K562 (cell line): ENCODE measurements at regions not wholly inside any gene's neighbourhood (a gene's known extent, or its start where the extent isn't known, plus 50 kb on each side); places are given as distances from the start of the nearest gene placed in this dataset.

Source experiments
- ATAC-seq: fragments of 200-7000 bp; cut with Tn5 transposase; 3 replicates; pipeline ENCODE4 v1.9.1; 2020; ENCODE audit warnings: moderate library complexity
- BruUV-seq: library from RNA; stranded (reverse); fragments of 400-500 nt; replicated peaks from 2 replicates; lab custom pipeline; 2021; lab: Mats Ljungman, UMichigan
- CTCF ChIA-PET: fragments of 300-600 bp; formaldehyde crosslinking; extraction: SDS; loops from one replicate; lab custom pipeline; 2021; ENCODE audit warnings: low intra/inter-chr PET ratio; lab: Yijun Ruan, JAX
- POLR2A ChIA-PET: fragments of 300-600, 350-650 bp; sonication (Branson Sonifier 250); formaldehyde crosslinking; extraction: SDS; loops from one replicate; lab custom pipeline; 2021; ENCODE audit warnings: antibody characterized with exemption, inconsistent platforms; lab: Yijun Ruan, JAX
- DNase-seq, 4 experiments: peaks; one replicate each; pipeline versions ENCODE4 v3.0.0 to v3.0.0-alpha.2; 2011 to 2018; ENCODE audit warnings: low spot score in 3 of 4, mixed read lengths in 3 of 4; ENCODE audit errors: extremely low read depth in 1 of 4
- FAIRE-seq: peaks from 2 replicates; lab custom pipeline; 2011; peaks lifted over from hg19 to GRCh38; lab: Jason Lieb, UNC
- H2AFZ ChIP-seq: 2 replicates; pipeline ENCODE4 v1.6.0; 2011; ENCODE audit warnings: low read depth, low read length, control low read depth, inconsistent platforms
- H3K27ac ChIP-seq: fragments of 200-600 bp; 3 replicates; pipeline ENCODE4 v1.8.0; 2011; ENCODE audit warnings: low read depth, mild to moderate bottlenecking, control low read depth, inconsistent platforms, low read length, moderate library complexity, mixed read lengths; ENCODE audit errors: extremely low read depth
- H3K27me3 ChIP-seq, 2 experiments: fragments of 300-600 bp in 1 of 2; 2 replicates in 1 of 2; 3 replicates in 1 of 2; pipeline versions ENCODE4 v1.6.0 to v1.8.0; 2011; ENCODE audit warnings: inconsistent platforms in 2 of 2, low read length in 2 of 2, mild to moderate bottlenecking in 1 of 2, mixed read lengths in 1 of 2, moderate library complexity in 1 of 2; ENCODE audit not compliant: control insufficient read depth in 2 of 2, insufficient read depth in 2 of 2
- H3K36me3 ChIP-seq: fragments of 300-600 bp; 3 replicates; pipeline ENCODE4 v1.8.0; 2011; ENCODE audit warnings: mild to moderate bottlenecking, low read length, inconsistent platforms; ENCODE audit not compliant: control insufficient read depth, insufficient read depth
- H3K4me1 ChIP-seq, 2 experiments: fragments of 200-600 bp in 1 of 2; replicated peaks in 1 of 2; 2 replicates in 1 of 2; 3 replicates in 1 of 2; pipeline versions ENCODE4 v1.5.1 to v1.8.0; 2011; ENCODE audit warnings: inconsistent platforms in 2 of 2, low read length in 2 of 2, mild to moderate bottlenecking in 1 of 2, mixed read lengths in 1 of 2, moderate library complexity in 1 of 2; ENCODE audit not compliant: control insufficient read depth in 2 of 2, insufficient read depth in 2 of 2
- H3K4me2 ChIP-seq: 2 replicates; pipeline ENCODE4 v1.6.1; 2011; ENCODE audit warnings: low read length, control low read depth, inconsistent platforms, mixed read lengths; ENCODE audit not compliant: insufficient read depth
- H3K4me3 ChIP-seq: fragments of 200-600 bp; sonication (generic), shearing (Covaris generic); 2 replicates; pipeline ENCODE4 v1.5.1; 2016; ENCODE audit warnings: control low read depth, inconsistent platforms
- H3K79me2 ChIP-seq: fragments of 200-600 bp; 3 replicates; pipeline ENCODE4 v1.8.0; 2011; ENCODE audit warnings: low read length, inconsistent platforms; ENCODE audit not compliant: control insufficient read depth, insufficient read depth
- H3K9ac ChIP-seq, 2 experiments: 2 replicates each; pipeline versions ENCODE4 v1.6.0 to v1.6.1; 2011; ENCODE audit warnings: low read depth in 2 of 2, low read length in 2 of 2, control low read depth in 1 of 2, inconsistent platforms in 1 of 2, mild to moderate bottlenecking in 1 of 2, mixed read lengths in 1 of 2; ENCODE audit not compliant: insufficient read depth in 1 of 2
- H3K9me1 ChIP-seq: one replicate; pipeline ENCODE4 v1.6.0; 2011; ENCODE audit warnings: inconsistent platforms, mild to moderate bottlenecking, low read length, moderate library complexity; ENCODE audit not compliant: control insufficient read depth, insufficient read depth
- H3K9me3 ChIP-seq: replicated peaks from 2 replicates; pipeline ENCODE4 v1.5.1; 2011; ENCODE audit warnings: low read depth, low read length, inconsistent platforms; ENCODE audit not compliant: control insufficient read depth, insufficient read depth
- H4K20me1 ChIP-seq: replicated peaks from 2 replicates; pipeline ENCODE4 v1.6.1; 2011; ENCODE audit warnings: low read length, inconsistent platforms, mixed read lengths; ENCODE audit not compliant: control insufficient read depth, insufficient read depth
- ATF3 ChIP-seq, 2 experiments: fragments of 450-650 bp in 1 of 2; sonication (generic) in 1 of 2; formaldehyde crosslinking in 1 of 2; IDR thresholded peaks in 1 of 2; conservative IDR thresholded peaks in 1 of 2; 2 replicates each; pipeline versions ENCODE4 v1.6.1 to v1.8.1; 2016 to 2023; ENCODE audit warnings: mild to moderate bottlenecking in 2 of 2, moderate library complexity in 2 of 2, inconsistent platforms in 1 of 2, missing genetic modification reagents in 1 of 2
- CCNT2 ChIP-seq: IDR thresholded peaks from 2 replicates; pipeline ENCODE4 v1.6.1; 2011; ENCODE audit warnings: borderline replicate concordance, low read depth, mild to moderate bottlenecking, moderate library complexity, mixed read lengths, low read length; ENCODE audit not compliant: insufficient read length; ENCODE audit errors: extremely low read depth
- CTCF ChIP-seq, 3 experiments: IDR thresholded peaks in 2 of 3; conservative IDR thresholded peaks in 1 of 3; 2 replicates each; pipeline ENCODE4 v1.5.1; 2011 to 2012; ENCODE audit warnings: low read length in 3 of 3, mild to moderate bottlenecking in 3 of 3, control low read depth in 2 of 3, improper control_type of control experiment in 1 of 3, inconsistent platforms in 1 of 3, low read depth in 1 of 3, mixed read lengths in 1 of 3, moderate library complexity in 1 of 3; ENCODE audit not compliant: insufficient read depth in 2 of 3
- GTF2E2 ChIP-seq: fragments of 200-800 bp; sonication (Bioruptor generic); IDR thresholded peaks from 2 replicates; pipeline ENCODE4 v1.6.1; 2016; ENCODE audit warnings: missing genetic modification characterization, missing compliant biosample characterization
- HNRNPL ChIP-seq: fragments of 200-400 bp; formaldehyde crosslinking; IDR thresholded peaks from 2 replicates; pipeline ENCODE4 v1.6.1; 2017; ENCODE audit warnings: low read depth, mild to moderate bottlenecking, low read length
- NR0B1 ChIP-seq: fragments of 450-650 bp; IDR thresholded peaks from one replicate; pipeline ENCODE4 v1.6.1; 2018; ENCODE audit warnings: mild to moderate bottlenecking, moderate library complexity; ENCODE audit not compliant: partially characterized antibody
- PRPF4 ChIP-seq: fragments of 200-400 bp; formaldehyde crosslinking; IDR thresholded peaks from one replicate; pipeline ENCODE4 v1.6.1; 2017; ENCODE audit warnings: low read length, low read depth, mild to moderate bottlenecking; ENCODE audit not compliant: insufficient read depth, poor library complexity, severe bottlenecking
- TCF7 ChIP-seq: sonication (generic); IDR thresholded peaks from 2 replicates; pipeline ENCODE4 v1.6.1; 2016; ENCODE audit warnings: antibody characterized with exemption, borderline replicate concordance
- TCFL5 ChIP-seq: fragments of 250-450 bp; sonication (Bioruptor Pico); conservative IDR thresholded peaks from 2 replicates; pipeline ENCODE4 v1.6.1; 2021; ENCODE audit warnings: mild to moderate bottlenecking, moderate library complexity, matching md5 sums
- ZKSCAN3 ChIP-seq: fragments of 250-450 bp; sonication (Bioruptor Pico); IDR thresholded peaks from 2 replicates; pipeline ENCODE4 v1.4.0; 2020
- ZNF174 ChIP-seq: fragments of 250-450 bp; sonication (Bioruptor Pico); IDR thresholded peaks from 2 replicates; pipeline ENCODE4 v1.4.0; 2020; ENCODE audit warnings: mild to moderate bottlenecking
- ZNF184 ChIP-seq: sonication (generic); formaldehyde crosslinking; IDR thresholded peaks from 2 replicates; pipeline ENCODE4 v1.5.0; 2020; ENCODE audit warnings: missing genetic modification reagents
- ZNF655 ChIP-seq: fragments of 250-450 bp; sonication (Bioruptor Pico); IDR thresholded peaks from 2 replicates; pipeline ENCODE4 v1.5.0; 2021
- WGBS: fragments of 100-300 bp; shearing (Covaris generic); methylation state at CpG from one replicate; pipeline ENCODE4 v1.1.6; 2016; ENCODE audit warnings: low coverage, mixed read lengths; ENCODE audit not compliant: insufficient coverage; ENCODE audit errors: missing lambda C conversion rate; 5-methylcytosine and 5-hydroxymethylcytosine counted together
- in situ Hi-C: fragments of 300-500 bp; cut with MboI; formaldehyde crosslinking; loops from 4 replicates; pipeline ENCODE4 v1.15.0; 2018; ENCODE audit warnings: inconsistent platforms, mixed read lengths
- intact Hi-C: fragments of 100-400 bp; cut with micrococcal nuclease; formaldehyde crosslinking; loops from 2 replicates; pipeline ENCODE4 v1.14.2; 2022

- no peak for TF ChIP-seq ATF3 (IDR thresholded peaks at IDR 0.05)
- no peak for TF ChIP-seq ATF3 (CRISPR knock-in tag; conservative IDR thresholded peaks at IDR 0.05)
- TF ChIP-seq GTF2E2 (tag) = no peak
- TF ChIP-seq NR0B1 = no peak
- TF ChIP-seq TCF7 = no peak
- no peak for TF ChIP-seq CCNT2
- no peak for TF ChIP-seq ZKSCAN3 (CRISPR knock-in tag)
Measured at GRCh38 chr1:208542309-208542708, 298.1 kb upstream of the PLXNA2 start (continued).

- ChIA-PET POLR2A (no interaction called here), CTCF (no interaction called here)
- Histone ChIP-seq H3K79me2 (no peaks in the 10 kb centered on the region), H3K27me3 (peaks cover 0 to 2% of the 10 kb centered on the region in 2 experiments; a peak in 2 of 5 replicates), H3K4me2 (no peak overlapping the region), H3K9me1 (no peaks in the 10 kb centered on the region), H3K4me1 (no peaks in the 10 kb centered on the region), H3K36me3 (no peaks in the 10 kb centered on the region), H2AFZ (no peak overlapping the region), H3K27ac (no peak overlapping the region), H3K4me3 (no peak overlapping the region), H3K9me3 (no peaks in the 10 kb centered on the region), H3K9ac (no peak overlapping the region), H4K20me1 (no peaks in the 10 kb centered on the region)
- DNase-seq (no peak), ATAC-seq (no peak), FAIRE-seq (no peak)
- intact Hi-C loops = no loop called here
- no TSS peak for BruUV-seq
- no peak for TF ChIP-seq CTCF (IDR thresholded peaks at IDR 0.05 in 2 of 3, conservative IDR thresholded peaks at IDR 0.05 in 1 of 3; ENCODE audit: insufficient read depth in 2 of 3, low read depth in 1 of 3, low read length in 3 of 3)
- TF ChIP-seq PRPF4 = no peak
- TF ChIP-seq ZNF174 (CRISPR knock-in tag) = no peak
- no peak for TF ChIP-seq TCFL5 (CRISPR knock-in tag)
- TF ChIP-seq HNRNPL = no peak
- no peak for TF ChIP-seq ZNF655
- TF ChIP-seq ZNF184 (CRISPR knock-in tag) = no peak
- WGBS = 0% methylated on average over 2 of the region's 2 CpGs
- in situ Hi-C loops = no loop called here
Measured at GRCh38 chr1:208544053-208544452, 299.9 kb upstream of the PLXNA2 start.
